Mucosa of stomach (tissue), 1 donor: ENCODE measurements at regions not wholly inside any gene's neighbourhood (a gene's known extent, or its start where the extent isn't known, plus 50 kb on each side); places are given as distances from the start of the nearest gene placed in this dataset.

ENCODE experiments used
- H3K27me3 ChIP-seq: one replicate; pipeline ENCODE4 v1.7.0; 2013; ENCODE audit warnings: mild to moderate bottlenecking, low read length; ENCODE audit not compliant: control insufficient read depth, insufficient read depth
- H3K36me3 ChIP-seq: one replicate; pipeline ENCODE4 v1.7.0; 2013; ENCODE audit warnings: low read length; ENCODE audit not compliant: control insufficient read depth, insufficient read depth
- H3K4me1 ChIP-seq: one replicate; pipeline ENCODE4 v1.7.0; 2013; ENCODE audit warnings: mild to moderate bottlenecking, low read length; ENCODE audit not compliant: control insufficient read depth, insufficient read depth
- H3K4me3 ChIP-seq: one replicate; pipeline ENCODE4 v1.7.0; 2013; ENCODE audit warnings: low read length
- H3K9ac ChIP-seq: one replicate; pipeline ENCODE4 v1.7.0; 2013; ENCODE audit warnings: mild to moderate bottlenecking, low read length, moderate library complexity
- H3K9me3 ChIP-seq: one replicate; pipeline ENCODE4 v1.7.0; 2013; ENCODE audit warnings: mild to moderate bottlenecking, low read length, moderate library complexity; ENCODE audit not compliant: control insufficient read depth
- donor health status: Pancreatic carcinoma.

GRCh38 chr14:45686771-45687170 lies 433.8 kb upstream of the MIS18BP1 start:
- Histone ChIP-seq H3K4me3 (no peak overlapping the region), H3K4me1 (no peaks in the 10 kb centered on the region), H3K36me3 (no peaks in the 10 kb centered on the region), H3K27me3 (no peaks in the 10 kb centered on the region), H3K9me3 (no peaks in the 10 kb centered on the region), H3K9ac (no peak overlapping the region)

DNA sequence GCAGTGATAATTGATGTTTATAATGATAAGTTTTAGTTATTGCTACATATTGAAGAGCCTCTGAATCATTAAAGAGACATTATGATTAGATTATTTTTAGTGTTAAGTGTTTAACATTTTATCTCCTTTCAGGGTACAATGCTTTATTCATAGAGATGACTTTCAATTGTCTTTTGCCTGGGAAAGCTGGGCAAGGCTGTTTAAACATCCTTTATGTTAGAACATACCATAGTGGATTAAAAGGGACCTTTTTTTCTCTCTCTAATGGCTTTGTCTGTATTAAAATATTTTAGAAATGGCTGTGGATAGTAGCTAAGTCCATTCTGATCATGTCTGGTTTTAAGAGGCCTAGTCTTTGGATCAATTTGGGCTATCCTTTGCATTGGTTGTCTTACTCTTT lies 427.5 kb upstream of the MIS18BP1 start:
- Histone ChIP-seq H3K4me1 (no peaks in the 10 kb centered on the region), H3K27me3 (no peaks in the 10 kb centered on the region), H3K9ac (no peak overlapping the region), H3K36me3 (no peaks in the 10 kb centered on the region), H3K4me3 (no peak overlapping the region), H3K9me3 (no peaks in the 10 kb centered on the region)

DNA sequence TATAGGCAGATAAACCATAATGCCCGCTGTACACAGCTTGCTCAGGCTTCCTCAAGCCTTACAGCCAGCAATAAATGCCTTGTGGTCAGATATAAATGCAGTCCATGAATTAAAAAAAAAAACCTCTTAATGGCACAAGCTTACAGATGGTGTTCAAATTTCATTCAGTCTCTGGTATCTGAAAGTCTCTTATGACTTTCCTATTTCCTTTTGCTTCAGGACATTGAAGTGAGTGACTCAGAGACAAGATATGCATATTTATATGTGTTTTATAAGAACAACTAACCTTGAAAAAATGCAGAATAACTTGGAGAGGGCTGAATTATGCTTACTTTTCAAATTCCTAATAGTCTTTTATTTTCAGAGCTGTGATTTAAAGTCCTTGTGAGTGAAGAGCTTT lies 426.9 kb upstream of the MIS18BP1 start:
- Histone ChIP-seq H3K4me1 (no peaks in the 10 kb centered on the region), H3K4me3 (no peak overlapping the region), H3K36me3 (no peaks in the 10 kb centered on the region), H3K9me3 (no peaks in the 10 kb centered on the region), H3K9ac (no peak overlapping the region), H3K27me3 (no peaks in the 10 kb centered on the region)

DNA sequence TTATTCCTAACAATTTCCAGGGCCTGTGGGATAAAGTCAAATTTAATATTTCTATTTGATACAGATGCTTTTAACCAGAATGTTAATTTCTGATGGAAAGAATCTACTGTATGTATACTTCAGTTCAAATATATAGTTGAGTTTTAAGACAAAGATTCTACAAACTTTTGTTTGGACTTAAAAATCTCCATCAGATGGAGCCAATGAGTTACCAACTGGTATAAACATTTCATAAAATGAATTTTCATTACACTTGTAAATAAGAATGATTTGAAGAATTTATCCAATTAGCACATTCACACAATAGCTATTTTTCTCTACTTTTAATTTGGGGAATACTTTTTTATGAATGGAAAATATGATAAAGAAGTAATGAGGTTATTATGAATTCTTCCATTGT lies 425.2 kb upstream of the MIS18BP1 start:
- Histone ChIP-seq H3K4me3 (no peak overlapping the region), H3K27me3 (no peaks in the 10 kb centered on the region), H3K9me3 (no peaks in the 10 kb centered on the region), H3K4me1 (no peaks in the 10 kb centered on the region), H3K9ac (no peak overlapping the region), H3K36me3 (no peaks in the 10 kb centered on the region)

GRCh38 chr14:45673420-45673819 lies 420.4 kb upstream of the MIS18BP1 start:
- H3K9me3 ChIP-seq = no peaks in the 10 kb centered on the region
- H3K4me3 ChIP-seq = no peak overlapping the region
- H3K27me3 ChIP-seq = no peaks in the 10 kb centered on the region
- H3K9ac ChIP-seq = no peak overlapping the region
- H3K4me1 ChIP-seq = no peaks in the 10 kb centered on the region
- H3K36me3 ChIP-seq = no peaks in the 10 kb centered on the region

- Histone ChIP-seq H3K36me3 (no peaks in the 10 kb centered on the region), H3K4me1 (no peaks in the 10 kb centered on the region), H3K9me3 (no peaks in the 10 kb centered on the region), H3K27me3 (no peaks in the 10 kb centered on the region), H3K4me3 (no peak overlapping the region), H3K9ac (no peak overlapping the region)
Measured at GRCh38 chr14:45664668-45665356, 411.8 kb upstream of the MIS18BP1 start.

DNA sequence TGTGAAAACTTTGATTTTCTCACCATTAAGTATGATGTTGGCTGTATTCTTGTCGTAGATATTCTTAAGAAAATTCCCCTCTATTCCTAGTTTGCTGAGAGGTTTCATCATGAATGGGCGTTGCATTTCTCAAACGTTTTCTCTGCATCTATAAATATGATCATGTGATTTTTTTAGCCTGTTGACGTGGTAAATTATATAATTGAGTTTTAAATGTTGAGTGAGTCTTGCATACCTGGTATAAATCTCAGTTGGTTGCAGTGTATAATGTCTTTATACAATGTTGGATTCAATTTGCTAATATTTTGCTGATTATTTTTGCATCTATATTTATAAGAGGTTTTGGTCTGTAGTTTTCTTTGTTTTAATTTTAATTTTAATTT lies 405.9 kb upstream of the MIS18BP1 start:
- Histone ChIP-seq H3K9ac (no peak overlapping the region), H3K27me3 (no peaks in the 10 kb centered on the region), H3K4me3 (no peak overlapping the region), H3K9me3 (no peaks in the 10 kb centered on the region), H3K4me1 (no peaks in the 10 kb centered on the region), H3K36me3 (no peaks in the 10 kb centered on the region)

GRCh38 chr14:45658226-45658916 lies 405.4 kb upstream of the MIS18BP1 start:
- H3K9me3 ChIP-seq = no peaks in the 10 kb centered on the region
- H3K36me3 ChIP-seq = no peaks in the 10 kb centered on the region
- H3K4me3 ChIP-seq = no peak overlapping the region
- H3K27me3 ChIP-seq = no peaks in the 10 kb centered on the region
- H3K9ac ChIP-seq = no peak overlapping the region
- H3K4me1 ChIP-seq = no peaks in the 10 kb centered on the region

- Histone ChIP-seq H3K4me1 (no peaks in the 10 kb centered on the region), H3K36me3 (no peaks in the 10 kb centered on the region)
Measured at GRCh38 chr14:45651890-45652289, 398.9 kb upstream of the MIS18BP1 start.

GRCh38 chr14:45650754-45651153 lies 397.8 kb upstream of the MIS18BP1 start:
- Histone ChIP-seq H3K27me3 (no peaks in the 10 kb centered on the region), H3K36me3 (no peaks in the 10 kb centered on the region), H3K4me3 (no peak overlapping the region), H3K4me1 (no peaks in the 10 kb centered on the region), H3K9me3 (no peaks in the 10 kb centered on the region), H3K9ac (no peak overlapping the region)

More at GRCh38 chr14:45651890-45652289, 398.9 kb upstream of the MIS18BP1 start:
- no peak overlapping the region for H3K4me3 ChIP-seq
- no peaks in the 10 kb centered on the region for H3K9me3 ChIP-seq
- no peaks in the 10 kb centered on the region for H3K27me3 ChIP-seq
- H3K9ac ChIP-seq = no peak overlapping the region

DNA sequence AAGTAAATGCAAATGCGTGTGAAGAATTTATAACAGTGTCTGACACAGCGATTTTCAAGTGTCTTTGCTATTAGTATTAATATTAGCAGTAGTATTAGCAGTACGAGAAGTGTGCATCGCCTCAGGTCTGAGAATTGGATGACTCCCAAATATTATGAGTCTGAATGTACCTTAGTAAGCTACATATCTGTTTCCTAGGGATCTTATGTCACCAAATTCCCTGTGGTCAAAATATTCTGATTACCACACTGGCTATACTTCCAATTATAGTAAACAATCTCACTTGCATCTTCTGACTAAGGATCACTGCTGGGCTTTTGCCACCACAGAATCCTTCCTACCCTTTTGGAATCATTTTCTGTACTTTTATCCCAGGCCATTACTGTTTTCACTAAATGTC lies 396.0 kb upstream of the MIS18BP1 start:
- no peaks in the 10 kb centered on the region for H3K9me3 ChIP-seq
- no peak overlapping the region for H3K4me3 ChIP-seq
- no peaks in the 10 kb centered on the region for H3K27me3 ChIP-seq
- H3K4me1 ChIP-seq = no peaks in the 10 kb centered on the region
- H3K9ac ChIP-seq = no peak overlapping the region
- H3K36me3 ChIP-seq = no peaks in the 10 kb centered on the region

DNA sequence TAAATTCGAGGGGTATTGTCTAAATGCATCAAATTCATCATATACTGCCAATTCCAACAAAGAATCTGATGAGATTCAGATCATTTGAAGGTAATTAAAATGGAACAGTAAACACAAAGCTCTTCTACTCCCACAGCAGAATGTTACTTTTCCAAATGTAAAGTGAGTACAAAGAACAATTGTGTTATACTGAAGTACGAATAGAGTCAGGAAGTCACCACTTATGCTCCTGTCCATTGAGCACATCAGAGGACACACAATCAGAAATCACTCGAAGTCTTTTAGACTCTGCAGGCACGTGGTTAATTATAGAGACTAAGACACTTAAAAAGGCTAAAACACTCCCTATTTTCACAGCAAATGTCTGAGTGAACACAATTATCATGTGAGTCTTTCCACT lies 388.5 kb upstream of the MIS18BP1 start:
- no peak overlapping the region for H3K9ac ChIP-seq
- H3K36me3 ChIP-seq = no peaks in the 10 kb centered on the region
- H3K4me1 ChIP-seq = no peaks in the 10 kb centered on the region
- no peak overlapping the region for H3K4me3 ChIP-seq
- no peaks in the 10 kb centered on the region for H3K27me3 ChIP-seq
- no peaks in the 10 kb centered on the region for H3K9me3 ChIP-seq
